DND-41 (cell line): ENCODE measurements at regions not wholly inside any gene's neighbourhood (a gene's known extent, or its start where the extent isn't known, plus 50 kb on each side); places are given as distances from the start of the nearest gene placed in this dataset.

Source experiments
- EZH2 ChIP-seq: IDR thresholded peaks from 3 replicates; pipeline ENCODE4 v1.6.1; 2012; ENCODE audit warnings: borderline replicate concordance, low read depth, mild to moderate bottlenecking, moderate library complexity, low read length, inconsistent platforms; ENCODE audit not compliant: severe bottlenecking
- TF ChIP-seq, protein P1 (sequence below): IDR thresholded peaks from 2 replicates; pipeline ENCODE4 v1.5.1; 2012; ENCODE audit warnings: borderline replicate concordance, low read length, moderate library complexity, mild to moderate bottlenecking; ENCODE audit not compliant: poor library complexity, severe bottlenecking; ENCODE audit errors: extremely low read depth

DNA sequence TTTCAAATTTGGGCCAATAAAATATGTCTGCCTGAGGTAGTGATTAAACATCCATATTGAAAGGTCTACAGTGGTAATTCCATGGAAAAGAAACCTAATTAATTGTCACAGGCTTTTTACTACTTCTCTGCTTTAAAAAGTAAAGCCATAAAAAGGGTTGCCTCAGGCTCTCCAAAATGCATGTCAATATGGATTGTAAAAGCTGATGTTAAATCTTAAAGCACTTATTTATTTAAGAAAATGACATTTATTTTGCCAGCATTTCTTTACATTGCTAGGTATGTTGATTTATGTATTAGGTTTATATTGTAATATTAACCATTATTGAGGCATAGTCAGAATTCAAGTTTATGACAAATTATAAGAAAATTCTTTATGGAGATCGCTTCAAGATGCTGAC is 133.2 kb downstream of the OPN5 start:
- no peak for TF ChIP-seq EZH2
- TF ChIP-seq, protein P1, sequence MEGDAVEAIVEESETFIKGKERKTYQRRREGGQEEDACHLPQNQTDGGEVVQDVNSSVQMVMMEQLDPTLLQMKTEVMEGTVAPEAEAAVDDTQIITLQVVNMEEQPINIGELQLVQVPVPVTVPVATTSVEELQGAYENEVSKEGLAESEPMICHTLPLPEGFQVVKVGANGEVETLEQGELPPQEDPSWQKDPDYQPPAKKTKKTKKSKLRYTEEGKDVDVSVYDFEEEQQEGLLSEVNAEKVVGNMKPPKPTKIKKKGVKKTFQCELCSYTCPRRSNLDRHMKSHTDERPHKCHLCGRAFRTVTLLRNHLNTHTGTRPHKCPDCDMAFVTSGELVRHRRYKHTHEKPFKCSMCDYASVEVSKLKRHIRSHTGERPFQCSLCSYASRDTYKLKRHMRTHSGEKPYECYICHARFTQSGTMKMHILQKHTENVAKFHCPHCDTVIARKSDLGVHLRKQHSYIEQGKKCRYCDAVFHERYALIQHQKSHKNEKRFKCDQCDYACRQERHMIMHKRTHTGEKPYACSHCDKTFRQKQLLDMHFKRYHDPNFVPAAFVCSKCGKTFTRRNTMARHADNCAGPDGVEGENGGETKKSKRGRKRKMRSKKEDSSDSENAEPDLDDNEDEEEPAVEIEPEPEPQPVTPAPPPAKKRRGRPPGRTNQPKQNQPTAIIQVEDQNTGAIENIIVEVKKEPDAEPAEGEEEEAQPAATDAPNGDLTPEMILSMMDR: no peak
